GM23338 (cell line): ENCODE measurements at regions not wholly inside any gene's neighbourhood (a gene's known extent, or its start where the extent isn't known, plus 50 kb on each side); places are given as distances from the start of the nearest gene placed in this dataset.

ENCODE experiments used
- ATAC-seq: fragments of 200-7000 bp; cut with Tn5 transposase; 3 replicates; pipeline ENCODE4 v1.9.1; 2020
- DNase-seq: peaks from one replicate; pipeline ENCODE4 v3.0.0-alpha.2; 2015; ENCODE audit warnings: low spot score
- H2AFZ ChIP-seq: fragments of 200-600 bp; sonication (generic); 2 replicates; pipeline ENCODE4 v1.8.0; 2016; ENCODE audit warnings: antibody characterized with exemption, mild to moderate bottlenecking, moderate library complexity
- H3F3A ChIP-seq: fragments of 200-600 bp; sonication (generic); replicated peaks from 2 replicates; pipeline ENCODE4 v1.8.0; 2017; ENCODE audit warnings: antibody characterized with exemption, mixed run types, low read depth
- H3K27ac ChIP-seq: fragments of 200-600 bp; sonication (generic); 2 replicates; pipeline ENCODE4 v1.6.1; 2016; ENCODE audit warnings: low read depth
- H3K27me3 ChIP-seq: fragments of 200-600 bp; sonication (generic); 2 replicates; pipeline ENCODE4 v1.8.0; 2016; ENCODE audit warnings: mild to moderate bottlenecking, mixed run types, moderate library complexity; ENCODE audit not compliant: insufficient read depth
- H3K36me3 ChIP-seq: fragments of 200-600 bp; sonication (generic); 2 replicates; pipeline ENCODE4 v1.8.0; 2016; ENCODE audit warnings: mild to moderate bottlenecking; ENCODE audit not compliant: insufficient read depth
- H3K4me1 ChIP-seq: fragments of 200-600 bp; sonication (generic); 2 replicates; pipeline ENCODE4 v1.8.0; 2016; ENCODE audit warnings: mild to moderate bottlenecking, moderate library complexity; ENCODE audit not compliant: insufficient read depth
- H3K4me2 ChIP-seq: fragments of 200-600 bp; sonication (generic); 2 replicates; pipeline ENCODE4 v1.7.1; 2017; ENCODE audit warnings: mixed run types
- H3K4me3 ChIP-seq: fragments of 200-600 bp; sonication (generic); 2 replicates; pipeline ENCODE4 v1.6.1; 2016; ENCODE audit warnings: mixed run types
- H3K79me2 ChIP-seq: fragments of 200-600 bp; sonication (generic); replicated peaks from 2 replicates; pipeline ENCODE4 v1.8.0; 2017; ENCODE audit warnings: mild to moderate bottlenecking; ENCODE audit not compliant: insufficient read depth
- H3K9me2 ChIP-seq: fragments of 200-600 bp; sonication (generic); 2 replicates; pipeline ENCODE4 v1.8.0; 2017; ENCODE audit not compliant: insufficient read depth
- H4K20me1 ChIP-seq: fragments of 200-600 bp; sonication (generic); replicated peaks from 2 replicates; pipeline ENCODE4 v1.8.0; 2017; ENCODE audit warnings: mild to moderate bottlenecking; ENCODE audit not compliant: insufficient read depth
- H3K27ac Mint-ChIP-seq: 2 replicates; pipeline ENCODE4 v1.8.0; 2020; ENCODE audit warnings: inconsistent platforms, mild to moderate bottlenecking, moderate library complexity, mixed read lengths
- H3K27me3 Mint-ChIP-seq: 3 replicates; pipeline ENCODE4 v1.8.0; 2022; ENCODE audit warnings: low read depth, mild to moderate bottlenecking, moderate library complexity, mixed read lengths, inconsistent platforms; ENCODE audit not compliant: insufficient read depth, poor library complexity
- H3K36me3 Mint-ChIP-seq: 3 replicates; pipeline ENCODE4 v1.8.0; 2021; ENCODE audit warnings: low read depth, mild to moderate bottlenecking, inconsistent platforms, moderate library complexity, mixed read lengths
- H3K4me1 Mint-ChIP-seq: 3 replicates; pipeline ENCODE4 v1.8.0; 2020; ENCODE audit warnings: mild to moderate bottlenecking, inconsistent platforms, mixed read lengths
- H3K4me3 Mint-ChIP-seq: 3 replicates; pipeline ENCODE4 v1.8.0; 2021; ENCODE audit warnings: moderate library complexity, mild to moderate bottlenecking, inconsistent platforms, mixed read lengths
- H3K9me3 Mint-ChIP-seq: 3 replicates; pipeline ENCODE4 v1.8.0; 2020; ENCODE audit warnings: moderate library complexity, mild to moderate bottlenecking, inconsistent platforms, mixed read lengths
- CREB1 ChIP-seq: fragments of 250-450 bp; sonication (Bioruptor Pico); IDR thresholded peaks from 2 replicates; pipeline ENCODE4 v1.5.0; 2020; ENCODE audit warnings: low read depth, mild to moderate bottlenecking, moderate library complexity
- EZH2 ChIP-seq: fragments of 200-600 bp; sonication (generic); IDR thresholded peaks from one replicate; pipeline ENCODE4 v1.8.0; 2017; ENCODE audit warnings: antibody characterized with exemption, mild to moderate bottlenecking, low read depth; ENCODE audit not compliant: unreplicated experiment
- EZH2phosphoT487 ChIP-seq: fragments of 200-600 bp; sonication (generic); IDR thresholded peaks from one replicate; pipeline ENCODE4 v1.8.1; 2018; ENCODE audit warnings: antibody characterized with exemption; ENCODE audit not compliant: unreplicated experiment
- JUNB ChIP-seq: IDR thresholded peaks from one replicate; pipeline ENCODE4 v1.6.1; 2016; ENCODE audit warnings: antibody characterized with exemption; ENCODE audit not compliant: unreplicated experiment
- NANOG ChIP-seq: IDR thresholded peaks from 2 replicates; pipeline ENCODE4 v1.6.1; 2016; ENCODE audit warnings: antibody characterized with exemption, borderline replicate concordance
- POLR2AphosphoS5 ChIP-seq: IDR thresholded peaks from 2 replicates; pipeline ENCODE4 v1.6.1; 2016; ENCODE audit warnings: antibody characterized with exemption, low read depth
- REST ChIP-seq: IDR thresholded peaks from one replicate; pipeline ENCODE4 v1.6.1; 2018; ENCODE audit warnings: antibody characterized with exemption; ENCODE audit not compliant: unreplicated experiment
- STAT1 ChIP-seq: IDR thresholded peaks from one replicate; pipeline ENCODE4 v1.6.1; 2016; ENCODE audit warnings: antibody characterized with exemption; ENCODE audit not compliant: unreplicated experiment
- ZNF114 ChIP-seq: fragments of 250-450 bp; sonication (Bioruptor Pico); IDR thresholded peaks from 2 replicates; pipeline ENCODE4 v1.5.0; 2020; ENCODE audit warnings: mild to moderate bottlenecking, moderate library complexity
- TF ChIP-seq, protein P1 (sequence below), 2 experiments: fragments of 200-600 bp in 1 of 2; sonication (generic) in 1 of 2; conservative IDR thresholded peaks; 2 replicates each; pipeline versions ENCODE4 v1.5.1 to v1.6.1; 2016 to 2017; ENCODE audit warnings: antibody characterized with exemption in 2 of 2, low read depth in 2 of 2, mild to moderate bottlenecking in 2 of 2, moderate library complexity in 1 of 2
- TF ChIP-seq, protein P2 (sequence below): fragments of 250-450 bp; sonication (Bioruptor Pico); IDR thresholded peaks from 2 replicates; pipeline ENCODE4 v1.5.0; 2020; ENCODE audit warnings: mild to moderate bottlenecking, moderate library complexity
- TF ChIP-seq, protein P3 (sequence below): IDR thresholded peaks from 2 replicates; pipeline ENCODE4 v1.6.1; 2016; ENCODE audit warnings: antibody characterized with exemption

DNA sequence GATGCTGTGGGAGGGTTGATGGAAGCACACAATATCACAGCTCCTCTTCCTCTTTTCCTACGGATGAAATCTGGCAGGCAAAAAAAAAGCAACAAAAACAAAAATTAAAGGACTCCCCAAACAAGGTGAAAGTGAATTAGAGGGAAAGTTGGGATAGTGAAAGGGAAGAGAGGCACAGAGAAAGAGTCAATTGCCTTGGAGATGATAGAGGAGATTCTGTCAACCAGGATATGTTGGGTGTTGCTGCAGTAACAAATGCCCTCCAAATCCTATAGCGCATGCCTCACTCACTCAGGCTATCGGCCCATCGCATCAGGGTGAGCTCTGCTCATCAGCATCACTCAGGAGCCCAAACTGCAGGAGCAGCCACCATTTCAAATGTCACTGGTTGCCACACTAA lies 119.1 kb downstream of the DLEU7 start (continued):
- no peak for TF ChIP-seq STAT1

DNA sequence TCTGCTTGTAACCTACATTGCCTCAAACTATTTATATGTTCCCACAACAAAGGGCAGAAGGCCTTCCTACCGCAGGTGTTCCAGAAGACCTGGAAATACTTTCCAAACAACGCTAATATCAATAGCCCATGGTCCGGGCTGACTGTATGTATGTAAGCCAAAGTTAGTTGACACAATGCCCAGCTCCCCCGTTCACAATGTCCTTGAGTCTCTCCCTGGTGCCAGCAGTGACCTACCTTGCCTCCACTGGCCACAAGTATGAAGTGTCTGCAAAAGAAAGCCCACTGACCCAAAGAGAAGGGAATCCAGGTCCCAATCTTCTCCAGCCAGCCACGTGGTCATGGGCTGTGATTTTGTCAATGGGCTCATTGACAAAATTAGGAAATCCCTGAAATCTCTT lies 118.6 kb downstream of the DLEU7 start:
- H2AFZ ChIP-seq, result no peak overlapping the region
- ATAC-seq, result no peak
- H3K36me3 ChIP-seq, result peaks cover 6% of the 10 kb centered on the region; the same call in 1 of the 2 replicates
- no peaks in the 10 kb centered on the region for H3F3A ChIP-seq
- TF ChIP-seq EZH2 (no peak), POLR2AphosphoS5 (no peak), JUNB (no peak), NANOG (no peak), ZNF114 (CRISPR knock-in tag) (no peak), REST (no peak), EZH2phosphoT487 (no peak), CREB1 (CRISPR knock-in tag) (no peak), STAT1 (no peak)
- TF ChIP-seq, protein P1, sequence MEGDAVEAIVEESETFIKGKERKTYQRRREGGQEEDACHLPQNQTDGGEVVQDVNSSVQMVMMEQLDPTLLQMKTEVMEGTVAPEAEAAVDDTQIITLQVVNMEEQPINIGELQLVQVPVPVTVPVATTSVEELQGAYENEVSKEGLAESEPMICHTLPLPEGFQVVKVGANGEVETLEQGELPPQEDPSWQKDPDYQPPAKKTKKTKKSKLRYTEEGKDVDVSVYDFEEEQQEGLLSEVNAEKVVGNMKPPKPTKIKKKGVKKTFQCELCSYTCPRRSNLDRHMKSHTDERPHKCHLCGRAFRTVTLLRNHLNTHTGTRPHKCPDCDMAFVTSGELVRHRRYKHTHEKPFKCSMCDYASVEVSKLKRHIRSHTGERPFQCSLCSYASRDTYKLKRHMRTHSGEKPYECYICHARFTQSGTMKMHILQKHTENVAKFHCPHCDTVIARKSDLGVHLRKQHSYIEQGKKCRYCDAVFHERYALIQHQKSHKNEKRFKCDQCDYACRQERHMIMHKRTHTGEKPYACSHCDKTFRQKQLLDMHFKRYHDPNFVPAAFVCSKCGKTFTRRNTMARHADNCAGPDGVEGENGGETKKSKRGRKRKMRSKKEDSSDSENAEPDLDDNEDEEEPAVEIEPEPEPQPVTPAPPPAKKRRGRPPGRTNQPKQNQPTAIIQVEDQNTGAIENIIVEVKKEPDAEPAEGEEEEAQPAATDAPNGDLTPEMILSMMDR (conservative IDR thresholded peaks at IDR 0.05; ENCODE audit: low read depth in 2 of 2), result no peak
- TF ChIP-seq, protein P2, sequence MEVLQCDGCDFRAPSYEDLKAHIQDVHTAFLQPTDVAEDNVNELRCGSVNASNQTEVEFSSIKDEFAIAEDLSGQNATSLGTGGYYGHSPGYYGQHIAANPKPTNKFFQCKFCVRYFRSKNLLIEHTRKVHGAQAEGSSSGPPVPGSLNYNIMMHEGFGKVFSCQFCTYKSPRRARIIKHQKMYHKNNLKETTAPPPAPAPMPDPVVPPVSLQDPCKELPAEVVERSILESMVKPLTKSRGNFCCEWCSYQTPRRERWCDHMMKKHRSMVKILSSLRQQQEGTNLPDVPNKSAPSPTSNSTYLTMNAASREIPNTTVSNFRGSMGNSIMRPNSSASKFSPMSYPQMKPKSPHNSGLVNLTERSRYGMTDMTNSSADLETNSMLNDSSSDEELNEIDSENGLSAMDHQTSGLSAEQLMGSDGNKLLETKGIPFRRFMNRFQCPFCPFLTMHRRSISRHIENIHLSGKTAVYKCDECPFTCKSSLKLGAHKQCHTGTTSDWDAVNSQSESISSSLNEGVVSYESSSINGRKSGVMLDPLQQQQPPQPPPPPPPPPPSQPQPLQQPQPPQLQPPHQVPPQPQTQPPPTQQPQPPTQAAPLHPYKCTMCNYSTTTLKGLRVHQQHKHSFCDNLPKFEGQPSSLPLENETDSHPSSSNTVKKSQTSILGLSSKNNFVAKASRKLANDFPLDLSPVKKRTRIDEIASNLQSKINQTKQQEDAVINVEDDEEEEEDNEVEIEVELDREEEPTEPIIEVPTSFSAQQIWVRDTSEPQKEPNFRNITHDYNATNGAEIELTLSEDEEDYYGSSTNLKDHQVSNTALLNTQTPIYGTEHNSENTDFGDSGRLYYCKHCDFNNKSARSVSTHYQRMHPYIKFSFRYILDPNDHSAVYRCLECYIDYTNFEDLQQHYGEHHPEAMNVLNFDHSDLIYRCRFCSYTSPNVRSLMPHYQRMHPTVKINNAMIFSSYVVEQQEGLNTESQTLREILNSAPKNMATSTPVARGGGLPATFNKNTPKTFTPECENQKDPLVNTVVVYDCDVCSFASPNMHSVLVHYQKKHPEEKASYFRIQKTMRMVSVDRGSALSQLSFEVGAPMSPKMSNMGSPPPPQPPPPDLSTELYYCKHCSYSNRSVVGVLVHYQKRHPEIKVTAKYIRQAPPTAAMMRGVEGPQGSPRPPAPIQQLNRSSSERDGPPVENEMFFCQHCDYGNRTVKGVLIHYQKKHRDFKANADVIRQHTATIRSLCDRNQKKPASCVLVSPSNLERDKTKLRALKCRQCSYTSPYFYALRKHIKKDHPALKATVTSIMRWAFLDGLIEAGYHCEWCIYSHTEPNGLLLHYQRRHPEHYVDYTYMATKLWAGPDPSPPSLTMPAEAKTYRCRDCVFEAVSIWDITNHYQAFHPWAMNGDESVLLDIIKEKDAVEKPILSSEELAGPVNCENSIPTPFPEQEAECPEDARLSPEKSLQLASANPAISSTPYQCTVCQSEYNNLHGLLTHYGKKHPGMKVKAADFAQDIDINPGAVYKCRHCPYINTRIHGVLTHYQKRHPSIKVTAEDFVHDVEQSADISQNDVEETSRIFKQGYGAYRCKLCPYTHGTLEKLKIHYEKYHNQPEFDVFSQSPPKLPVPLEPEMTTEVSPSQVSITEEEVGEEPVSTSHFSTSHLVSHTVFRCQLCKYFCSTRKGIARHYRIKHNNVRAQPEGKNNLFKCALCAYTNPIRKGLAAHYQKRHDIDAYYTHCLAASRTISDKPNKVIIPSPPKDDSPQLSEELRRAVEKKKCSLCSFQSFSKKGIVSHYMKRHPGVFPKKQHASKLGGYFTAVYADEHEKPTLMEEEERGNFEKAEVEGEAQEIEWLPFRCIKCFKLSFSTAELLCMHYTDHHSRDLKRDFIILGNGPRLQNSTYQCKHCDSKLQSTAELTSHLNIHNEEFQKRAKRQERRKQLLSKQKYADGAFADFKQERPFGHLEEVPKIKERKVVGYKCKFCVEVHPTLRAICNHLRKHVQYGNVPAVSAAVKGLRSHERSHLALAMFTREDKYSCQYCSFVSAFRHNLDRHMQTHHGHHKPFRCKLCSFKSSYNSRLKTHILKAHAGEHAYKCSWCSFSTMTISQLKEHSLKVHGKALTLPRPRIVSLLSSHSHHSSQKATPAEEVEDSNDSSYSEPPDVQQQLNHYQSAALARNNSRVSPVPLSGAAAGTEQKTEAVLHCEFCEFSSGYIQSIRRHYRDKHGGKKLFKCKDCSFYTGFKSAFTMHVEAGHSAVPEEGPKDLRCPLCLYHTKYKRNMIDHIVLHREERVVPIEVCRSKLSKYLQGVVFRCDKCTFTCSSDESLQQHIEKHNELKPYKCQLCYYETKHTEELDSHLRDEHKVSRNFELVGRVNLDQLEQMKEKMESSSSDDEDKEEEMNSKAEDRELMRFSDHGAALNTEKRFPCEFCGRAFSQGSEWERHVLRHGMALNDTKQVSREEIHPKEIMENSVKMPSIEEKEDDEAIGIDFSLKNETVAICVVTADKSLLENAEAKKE, result no peak
- TF ChIP-seq, protein P3, sequence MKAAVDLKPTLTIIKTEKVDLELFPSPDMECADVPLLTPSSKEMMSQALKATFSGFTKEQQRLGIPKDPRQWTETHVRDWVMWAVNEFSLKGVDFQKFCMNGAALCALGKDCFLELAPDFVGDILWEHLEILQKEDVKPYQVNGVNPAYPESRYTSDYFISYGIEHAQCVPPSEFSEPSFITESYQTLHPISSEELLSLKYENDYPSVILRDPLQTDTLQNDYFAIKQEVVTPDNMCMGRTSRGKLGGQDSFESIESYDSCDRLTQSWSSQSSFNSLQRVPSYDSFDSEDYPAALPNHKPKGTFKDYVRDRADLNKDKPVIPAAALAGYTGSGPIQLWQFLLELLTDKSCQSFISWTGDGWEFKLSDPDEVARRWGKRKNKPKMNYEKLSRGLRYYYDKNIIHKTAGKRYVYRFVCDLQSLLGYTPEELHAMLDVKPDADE, result no peak
- no peak overlapping the region for H3K4me3 Mint-ChIP-seq
- H3K27me3 Mint-ChIP-seq, result peaks cover 2% of the 10 kb centered on the region
- H3K9me3 Mint-ChIP-seq, result peaks cover 8% of the 10 kb centered on the region
- H3K9me2 ChIP-seq, result 0 out of 2 replicates have a peak, but pooled peaks cover 3% of the 10 kb centered on the region
- DNase-seq, result no peak
- no peak overlapping the region for H3K27ac Mint-ChIP-seq
- no peak overlapping the region for H3K27ac ChIP-seq
- H3K79me2 ChIP-seq, result no peaks in the 10 kb centered on the region
- H3K4me2 ChIP-seq, result no peak overlapping the region
- peaks cover 4% of the 10 kb centered on the region for H3K36me3 Mint-ChIP-seq
- H3K4me3 ChIP-seq, result no peak overlapping the region
- H4K20me1 ChIP-seq, result no peaks in the 10 kb centered on the region
- no peaks in the 10 kb centered on the region for H3K4me1 ChIP-seq
- no peaks in the 10 kb centered on the region for H3K4me1 Mint-ChIP-seq
- H3K27me3 ChIP-seq, result no peaks in the 10 kb centered on the region
